ENCODE measurements at regions not wholly inside any gene's neighbourhood (a gene's known extent, or its start where the extent isn't known, plus 50 kb on each side); places are given as distances from the start of the nearest gene placed in this dataset.
"Not testable (repeated sequence)": the region's sequence is repeated elsewhere in the genome, so short reads cannot be mapped to it uniquely, and the experiment has no call there.

GRCh38 chr13:33649212-33649878 lies 168.6 kb upstream of the RFC3 start:
- no peak for DNase-seq (ENCODE audit: low read depth in 1 of 2, low spot score in 1 of 2)

DNA sequence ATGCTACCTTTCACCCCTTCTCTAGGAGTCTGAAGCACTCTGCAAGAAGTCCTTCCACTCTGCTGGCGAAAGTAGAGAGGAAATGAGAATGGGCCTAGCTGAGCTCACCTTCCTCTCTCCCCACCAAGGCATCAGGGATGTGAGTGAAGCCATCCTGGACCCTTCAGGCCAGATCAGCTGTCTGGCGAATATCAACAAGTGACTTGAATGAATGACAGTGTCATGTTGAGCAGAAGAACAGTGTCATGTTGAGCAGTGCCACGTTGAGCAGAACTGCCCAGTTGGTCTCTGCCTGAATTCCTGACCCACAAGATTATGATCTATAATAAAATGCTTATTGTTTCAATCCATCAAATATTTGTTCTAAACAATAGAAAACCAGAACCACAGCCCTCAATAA lies 166.2 kb upstream of the RFC3 start:
- no peak for DNase-seq (ENCODE audit: low read depth in 1 of 2, low spot score in 1 of 2)

DNA sequence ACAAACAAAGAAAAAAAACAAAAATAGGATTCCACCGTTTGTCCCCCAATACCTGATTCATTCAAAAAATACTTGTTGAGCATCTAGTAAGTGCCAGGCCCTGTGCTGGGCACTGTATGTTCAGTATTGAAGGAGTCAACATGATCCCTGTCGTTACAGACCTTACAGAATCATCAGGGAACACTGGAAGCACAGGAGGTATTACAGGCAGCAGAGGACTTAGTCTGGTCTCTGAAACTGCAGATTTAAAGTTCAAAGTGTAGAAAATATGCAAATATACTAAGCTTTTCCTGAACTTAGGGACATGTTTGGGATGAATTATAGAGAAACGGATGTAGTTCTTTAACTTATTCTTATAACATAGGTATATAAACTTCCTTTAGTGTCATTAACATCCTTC lies 160.7 kb upstream of the RFC3 start:
- DNase-seq (ENCODE audit: low read depth in 1 of 2, low spot score in 1 of 2): no peak

DNA sequence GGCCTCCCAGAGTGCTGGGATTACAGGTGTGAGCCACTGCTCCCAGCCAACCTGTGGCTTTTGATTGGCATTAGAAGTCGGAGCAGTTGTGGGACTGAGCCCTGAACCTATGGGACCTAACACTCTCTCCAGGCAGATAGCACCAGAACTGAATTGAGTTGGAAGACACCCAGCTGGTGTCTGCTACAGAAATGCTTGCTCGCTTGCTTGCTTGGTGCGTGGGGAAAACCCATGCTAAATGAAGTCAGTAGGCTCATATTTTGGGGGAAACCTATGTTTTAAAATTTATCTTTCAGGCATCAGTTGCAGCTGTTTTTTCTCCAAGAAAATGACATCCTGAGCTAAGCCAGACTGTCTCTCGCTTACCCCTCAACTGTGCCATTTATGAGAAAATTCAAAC lies 158.5 kb upstream of the RFC3 start:
- DNase-seq (ENCODE audit: low read depth in 1 of 2, low spot score in 1 of 2): no peak

GRCh38 chr13:33659894-33660293 lies 158.1 kb upstream of the RFC3 start:
- DNase-seq (ENCODE audit: low read depth in 1 of 2, low spot score in 1 of 2): no peak

- no peak for DNase-seq (ENCODE audit: low read depth in 1 of 2, low spot score in 1 of 2)
These were observed 155.6 kb upstream of the RFC3 start for GRCh38 chr13:33662392-33662791.

- no peak for DNase-seq (ENCODE audit: low read depth in 1 of 2, low spot score in 1 of 2)
These were observed 152.2 kb upstream of the RFC3 start for GRCh38 chr13:33665626-33666175.

DNA sequence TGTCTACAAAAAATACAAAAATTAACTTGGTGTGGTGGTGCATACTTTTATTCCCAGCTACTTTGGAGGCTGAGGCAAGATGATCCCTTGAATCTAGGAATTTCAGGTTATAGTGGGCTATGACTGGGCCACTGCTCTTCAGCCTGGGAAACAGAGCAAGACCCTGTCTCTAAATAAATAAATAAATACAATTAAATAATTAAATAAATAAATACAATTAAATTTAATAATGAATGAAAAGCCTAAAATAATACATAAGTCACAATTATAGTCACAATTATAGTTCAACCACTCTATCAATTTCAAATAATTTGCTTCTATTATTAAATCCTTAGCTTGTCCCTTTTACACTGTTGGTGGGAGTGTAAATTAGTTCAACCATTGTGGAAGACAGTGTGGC lies 146.4 kb upstream of the RFC3 start:
- no peak for DNase-seq (ENCODE audit: low read depth in 1 of 2, low spot score in 1 of 2)

DNA sequence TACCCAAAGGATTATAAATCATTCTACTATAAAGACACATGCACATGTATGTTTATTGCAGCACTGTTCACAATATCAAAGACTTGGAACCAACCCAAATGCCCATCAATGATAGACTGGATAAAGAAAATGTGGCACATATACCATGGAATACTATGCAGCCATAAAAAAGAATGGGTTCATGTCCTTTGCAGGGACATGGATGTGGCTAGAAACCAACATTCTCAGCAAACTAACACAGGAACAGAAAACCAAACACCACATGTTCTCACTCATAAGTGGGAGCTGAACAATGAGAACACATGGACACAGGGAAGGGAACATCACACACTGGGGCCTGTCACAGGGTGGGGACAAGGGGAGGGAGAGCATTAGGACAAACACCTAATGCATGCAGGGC lies 145.9 kb upstream of the RFC3 start:
- not testable (repeated sequence) for DNase-seq (ENCODE audit: low read depth in 1 of 2, low spot score in 1 of 2)

DNA sequence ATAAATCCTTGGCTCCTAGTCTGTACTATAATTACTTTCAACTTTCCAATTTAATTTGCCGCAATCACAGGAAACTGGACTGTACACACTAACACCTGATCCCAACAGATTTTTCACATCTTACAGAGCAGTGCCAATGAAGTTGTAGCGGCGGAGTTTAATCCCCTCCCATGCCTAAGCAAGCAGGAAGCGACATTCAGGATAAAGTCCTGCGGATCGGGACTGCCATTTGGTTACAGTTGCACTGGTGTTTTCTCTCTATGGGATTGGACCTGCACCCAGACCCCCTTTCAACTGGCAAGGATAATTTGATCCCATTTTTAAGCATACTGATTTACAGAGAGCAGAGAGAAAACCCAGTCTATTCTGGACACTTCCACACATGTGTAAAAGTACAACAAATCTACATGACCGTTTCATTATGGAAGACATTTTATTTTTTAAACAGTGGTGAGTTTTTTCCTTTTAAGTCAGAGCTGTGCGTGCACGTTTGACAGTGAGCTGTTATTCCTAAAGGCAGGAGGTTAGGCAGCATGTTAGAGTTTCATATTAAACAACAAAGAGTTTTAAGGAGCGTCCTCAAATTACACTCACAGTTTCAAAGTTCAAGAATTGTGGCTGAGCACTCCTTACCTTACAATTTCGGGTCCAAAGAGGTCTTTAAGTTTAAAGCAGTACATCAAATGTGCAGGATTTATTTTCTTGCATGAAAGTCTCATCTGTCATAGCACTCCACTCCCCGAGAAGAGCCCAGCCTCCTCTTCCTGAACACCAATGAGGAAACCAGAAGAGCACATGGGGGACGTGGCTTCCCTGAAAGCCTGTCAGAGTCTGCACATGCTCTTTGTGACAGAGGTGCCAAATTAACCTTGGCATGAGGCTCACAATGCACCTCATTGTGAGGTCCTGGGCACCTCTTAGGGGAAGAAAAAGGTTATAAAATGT lies 141.6 kb upstream of the RFC3 start:
- DNase-seq (ENCODE audit: low read depth in 1 of 2, low spot score in 1 of 2): peak in 1 of 2 donors; percentile 3

GRCh38 chr13:33677215-33677614 lies 140.7 kb upstream of the RFC3 start:
- DNase-seq (ENCODE audit: low read depth in 1 of 2, low spot score in 1 of 2): no peak

DNA sequence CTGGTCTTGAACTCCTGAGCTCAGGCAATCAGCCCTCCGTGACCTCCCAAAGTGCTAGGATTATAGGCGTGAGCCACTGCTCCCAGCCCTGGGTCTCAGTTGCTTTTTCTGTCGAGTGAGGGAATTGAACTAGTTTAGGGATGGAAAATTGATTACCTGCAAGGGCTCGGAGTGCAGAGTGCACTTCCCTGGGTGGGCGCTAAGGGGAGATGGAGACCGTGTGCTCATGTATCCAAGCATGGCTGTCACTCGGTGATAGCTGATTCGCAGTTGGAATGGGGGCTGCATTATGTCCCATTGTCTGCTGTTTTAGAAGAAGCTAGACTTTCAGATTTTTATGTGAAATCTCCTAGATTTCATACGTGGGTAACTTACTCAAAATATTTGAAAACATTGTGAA lies 139.9 kb upstream of the RFC3 start:
- DNase-seq (ENCODE audit: low read depth in 1 of 2, low spot score in 1 of 2): no peak

DNA sequence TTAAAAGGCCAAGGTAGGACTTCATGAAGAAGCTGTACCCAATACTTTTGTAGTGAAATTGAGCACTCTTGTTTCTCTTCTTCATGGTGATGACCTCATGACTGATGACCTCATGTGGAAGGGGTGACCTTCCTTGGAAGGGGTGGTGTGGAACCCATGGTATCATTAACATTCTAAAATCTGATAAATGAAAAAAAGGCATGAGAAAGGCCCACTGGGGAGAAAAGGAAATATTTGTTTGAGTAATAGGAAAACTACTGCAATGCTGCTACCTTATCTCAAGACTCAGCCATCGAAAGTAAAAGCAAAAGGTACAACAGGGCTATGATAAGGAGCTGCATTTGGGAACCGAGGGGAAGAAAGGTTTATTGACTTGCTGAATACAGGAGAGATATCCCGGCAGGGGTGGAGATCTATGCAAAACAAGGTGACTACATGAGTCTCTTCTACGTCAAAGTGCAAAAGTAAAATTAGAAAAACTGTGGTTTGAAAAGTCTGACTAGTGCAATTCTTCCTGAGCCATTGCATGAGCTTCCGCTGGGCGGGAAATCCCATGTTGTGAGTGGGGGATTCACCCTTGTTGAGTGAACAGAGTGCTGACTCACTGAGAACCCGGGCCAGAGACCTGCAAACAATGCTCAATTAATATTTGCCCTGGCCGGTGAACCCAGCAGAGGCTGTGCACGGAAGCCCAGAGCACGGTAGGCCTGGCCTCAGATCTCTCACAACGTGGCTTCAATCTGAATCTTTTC lies 138.9 kb upstream of the RFC3 start:
- DNase-seq (ENCODE audit: low read depth in 1 of 2, low spot score in 1 of 2): peak; percentile 50 to 75

- DNase-seq (ENCODE audit: low read depth in 1 of 2, low spot score in 1 of 2): no peak
These were observed 138.3 kb upstream of the RFC3 start for GRCh38 chr13:33679658-33680012.

DNA sequence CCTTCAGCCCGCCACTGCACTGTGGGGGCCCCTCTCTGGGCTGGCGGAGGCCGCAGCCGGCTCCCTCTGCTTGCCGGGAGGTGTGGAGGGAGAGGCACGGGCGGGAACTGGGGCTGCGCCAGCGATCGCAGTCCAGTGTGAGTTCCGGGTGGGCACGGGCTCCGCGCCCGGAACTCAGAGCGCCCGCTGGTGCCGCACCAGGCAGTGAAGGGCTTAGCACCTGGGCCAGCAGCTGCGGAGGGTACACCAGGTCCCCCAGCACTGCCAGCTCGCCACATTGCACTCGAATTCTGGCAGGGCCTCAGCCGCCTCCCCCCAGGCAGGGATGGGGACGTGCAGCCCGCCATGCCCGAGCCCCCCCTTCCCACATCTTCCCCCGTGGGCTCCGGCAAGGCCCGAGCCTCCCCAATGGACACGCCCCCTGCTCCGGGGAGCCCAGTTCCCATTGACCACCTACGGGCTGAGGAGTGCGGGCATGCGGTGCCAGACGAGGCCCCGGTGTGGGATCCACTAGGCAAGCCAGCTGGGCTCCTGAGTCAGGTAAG lies 135.9 kb upstream of the RFC3 start:
- DNase-seq (ENCODE audit: low read depth in 1 of 2, low spot score in 1 of 2): no peak

- not testable (repeated sequence) for DNase-seq (ENCODE audit: low read depth in 1 of 2, low spot score in 1 of 2)
These were observed 135.3 kb upstream of the RFC3 start for GRCh38 chr13:33682646-33683045.

DNA sequence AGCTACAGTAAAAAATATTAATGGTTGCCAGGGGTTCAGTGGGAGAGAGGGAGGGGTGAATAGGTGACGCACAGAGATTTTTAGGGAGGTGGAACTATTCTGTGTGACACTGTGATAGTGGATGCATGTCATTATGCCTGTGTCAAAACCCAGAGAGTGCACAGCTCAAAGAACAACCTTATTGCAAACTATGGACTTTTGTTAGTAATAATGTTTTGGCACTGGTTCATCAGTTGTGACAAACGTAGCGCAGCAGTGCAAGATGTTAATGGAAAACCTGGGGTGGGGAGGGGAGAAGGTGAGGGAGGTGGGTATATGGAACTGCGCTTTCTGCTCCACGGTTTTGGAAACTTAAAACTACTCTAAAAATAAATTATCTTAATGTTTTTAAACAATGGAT lies 134.6 kb upstream of the RFC3 start:
- no peak for DNase-seq (ENCODE audit: low read depth in 1 of 2, low spot score in 1 of 2)

DNA sequence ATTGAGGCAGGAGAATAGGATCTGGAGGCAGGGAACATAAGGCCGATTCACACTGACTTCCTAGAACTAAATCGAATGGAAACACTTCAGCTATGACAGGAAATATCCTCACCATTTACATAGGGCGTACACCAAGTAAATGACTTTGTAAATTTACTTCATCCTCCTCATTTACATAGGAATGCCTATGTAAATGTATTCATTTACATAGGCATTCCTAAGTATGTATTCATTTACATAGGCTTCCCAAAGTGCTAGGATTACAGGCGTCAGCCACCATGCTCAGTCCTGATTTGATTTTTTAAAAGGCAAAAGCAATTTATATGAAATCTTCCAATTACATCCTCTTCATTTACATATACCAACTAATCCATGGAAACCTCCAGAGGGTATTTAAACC lies 133.1 kb upstream of the RFC3 start:
- no peak for DNase-seq (ENCODE audit: low read depth in 1 of 2, low spot score in 1 of 2)

- DNase-seq (ENCODE audit: low read depth in 1 of 2, low spot score in 1 of 2): no peak
These were observed 131.0 kb upstream of the RFC3 start for GRCh38 chr13:33686772-33687480.

DNA sequence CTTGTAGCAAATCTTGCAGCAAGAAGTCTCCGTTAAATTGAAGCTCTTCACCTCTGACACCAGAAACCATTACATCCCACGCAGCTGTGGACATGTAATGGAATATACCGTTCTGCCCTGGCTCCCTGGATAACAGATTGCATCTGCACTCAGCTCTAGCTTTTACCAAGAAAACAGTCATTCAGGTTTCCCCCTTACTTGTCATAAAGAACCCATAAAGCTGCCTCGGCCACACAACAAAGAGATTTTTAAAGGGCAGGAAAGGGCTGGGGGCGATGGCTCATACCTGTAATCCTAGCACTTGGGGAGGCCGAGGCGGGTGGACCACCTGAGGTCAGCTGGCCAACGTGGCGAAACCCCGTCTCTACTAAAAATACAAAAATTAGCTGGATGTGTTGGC lies 127.6 kb upstream of the RFC3 start:
- DNase-seq (ENCODE audit: low read depth in 1 of 2, low spot score in 1 of 2): no peak

- DNase-seq (ENCODE audit: low read depth in 1 of 2, low spot score in 1 of 2): no peak
These were observed 126.0 kb upstream of the RFC3 start for GRCh38 chr13:33691980-33692379.

All from activated CD4-positive, alpha-beta T cell treated with anti-CD3 and anti-CD28 coated beads, Interleukin-2, amount 50 U/mL, for 24 hours (primary cell).